Psoas muscle (tissue), 7 donors: ENCODE measurements at regions not wholly inside any gene's neighbourhood (a gene's known extent, or its start where the extent isn't known, plus 50 kb on each side); places are given as distances from the start of the nearest gene placed in this dataset.

Experiments
- ATAC-seq, 4 donors: fragments of 200-7000 bp; cut with Tn5 transposase; one replicate each; pipeline ENCODE4 v1.9.1; 2020; ENCODE audit warnings: moderate library complexity in 3 of 4, mild to moderate bottlenecking in 2 of 4
- DNase-seq, 2 donors: peaks; one replicate each; pipeline ENCODE4 v3.0.0-alpha.2; 2020
- H3K27ac ChIP-seq: fragments of 200-600 bp; one replicate; pipeline ENCODE4 v1.8.0; 2022
- H3K27me3 ChIP-seq, 3 donors: fragments of 200-600 bp in 1 of 3; one replicate each; pipeline versions ENCODE4 v1.6.1 to v1.8.0; 2013 to 2022; ENCODE audit warnings: low read length in 2 of 3, mild to moderate bottlenecking in 2 of 3, moderate library complexity in 1 of 3; ENCODE audit not compliant: insufficient read depth in 3 of 3
- H3K36me3 ChIP-seq, 2 donors: fragments of 200-600 bp in 1 of 2; one replicate each; pipeline versions ENCODE4 v1.6.1 to v1.8.0; 2013 to 2022; ENCODE audit warnings: low read depth in 1 of 2, mild to moderate bottlenecking in 1 of 2, moderate library complexity in 1 of 2; ENCODE audit not compliant: insufficient read depth in 1 of 2
- H3K4me1 ChIP-seq: fragments of 200-600 bp; one replicate; pipeline ENCODE4 v1.8.0; 2022
- H3K4me3 ChIP-seq: fragments of 200-600 bp; one replicate; pipeline ENCODE4 v1.8.0; 2022; ENCODE audit warnings: mild to moderate bottlenecking
- H3K9me3 ChIP-seq: fragments of 200-600 bp; one replicate; pipeline ENCODE4 v1.8.0; 2022
- CTCF ChIP-seq: fragments of 200-600 bp; IDR thresholded peaks from one replicate; pipeline ENCODE4 v1.8.0; 2022; ENCODE audit warnings: antibody characterized with exemption
- WGBS, 3 donors: extraction: QIAGEN DNeasy Blood & Tissue Kit; methylation state at CpG; one replicate each; pipeline versions ENCODE4 v1.1.6 to v1.1.7; 2013; 5-methylcytosine and 5-hydroxymethylcytosine counted together
- intact Hi-C, 2 donors: fragments of 100-400 bp; cut with DNase I; formaldehyde crosslinking; loops; one replicate each; pipeline versions ENCODE4 v1.11.0 to v1.14.2; 2022
- donor health status: healthy with polysubstance abuse.
- donor health status: DM: no; HTN: no; CAD: no; lungs with moderate emphysema.
- donor health status: Bipolar disorder and iron deficiency.
- donor health status: healthy.
- donor health status: DM: yes; HTN: yes; CAD: no.
- donor health status: DM: no; HTN: no; CAD: no.
- donor health status: DM: yes; HTN: yes; CAD: no.

GRCh38 chr4:148730766-148731165, 288.6 kb upstream of the NR3C2 start:
- no peak overlapping the region for H3K27ac ChIP-seq
- no peaks in the 10 kb centered on the region for H3K27me3 ChIP-seq
- WGBS, 3 donors: 61 to 82% (median 67%) methylated on average over 4 of the region's 4 CpGs
- no peaks in the 10 kb centered on the region for H3K36me3 ChIP-seq
- ATAC-seq: no peak
- DNase-seq: no peak
- intact Hi-C loops: no loop called here
- H3K4me1 ChIP-seq: no peaks in the 10 kb centered on the region
- no peak overlapping the region for H3K4me3 ChIP-seq
- H3K9me3 ChIP-seq: no peaks in the 10 kb centered on the region
- no peak for TF ChIP-seq CTCF

- ATAC-seq: no peak
- Histone ChIP-seq H3K4me1 (no peaks in the 10 kb centered on the region), H3K36me3 (no peaks in the 10 kb centered on the region), H3K9me3 (no peaks in the 10 kb centered on the region), H3K27me3 (no peaks in the 10 kb centered on the region), H3K4me3 (no peak overlapping the region), H3K27ac (no peak overlapping the region)
- TF ChIP-seq CTCF: no peak
- intact Hi-C loops: no loop called here
- DNase-seq: no peak
- WGBS, 3 donors: 22 to 46% (median 39%) methylated on average over 1 of the region's 1 CpG
Observed at GRCh38 chr4:148730082-148730640, 287.9 kb upstream of the NR3C2 start.

- no peak overlapping the region for H3K4me3 ChIP-seq
- no peak overlapping the region for H3K27ac ChIP-seq
- no peak for TF ChIP-seq CTCF
- no peaks in the 10 kb centered on the region for H3K27me3 ChIP-seq
- ATAC-seq: no peak
- no peak for DNase-seq
- 89 to 95% (median 91%) methylated on average over 2 of the region's 2 CpGs for WGBS, 3 donors
- no peaks in the 10 kb centered on the region for H3K4me1 ChIP-seq
- intact Hi-C loops: no loop called here
- no peaks in the 10 kb centered on the region for H3K36me3 ChIP-seq
- no peaks in the 10 kb centered on the region for H3K9me3 ChIP-seq
Observed at GRCh38 chr4:148717988-148718387, 275.8 kb upstream of the NR3C2 start.

GRCh38 chr4:148716431-148717052, 274.3 kb upstream of the NR3C2 start:
- TF ChIP-seq CTCF: no peak
- 51 to 60% (median 57%) methylated on average over 1 of the region's 1 CpG for WGBS, 3 donors
- ATAC-seq (no peak), DNase-seq (no peak)
- Histone ChIP-seq H3K27ac (no peak overlapping the region), H3K36me3 (no peaks in the 10 kb centered on the region), H3K9me3 (no peaks in the 10 kb centered on the region), H3K4me3 (no peak overlapping the region), H3K27me3 (no peaks in the 10 kb centered on the region), H3K4me1 (no peaks in the 10 kb centered on the region)
- intact Hi-C loops: no loop called here

- intact Hi-C loops: no loop called here
- no peaks in the 10 kb centered on the region for H3K27me3 ChIP-seq
- no peaks in the 10 kb centered on the region for H3K9me3 ChIP-seq
- no peak for DNase-seq
- no peaks in the 10 kb centered on the region for H3K4me1 ChIP-seq
- WGBS, 3 donors: 76 to 80% (median 78%) methylated on average over 1 of the region's 1 CpG
- no peak for TF ChIP-seq CTCF
- ATAC-seq: no peak
- no peaks in the 10 kb centered on the region for H3K36me3 ChIP-seq
- no peak overlapping the region for H3K27ac ChIP-seq
- no peak overlapping the region for H3K4me3 ChIP-seq
Observed at GRCh38 chr4:148704291-148704690, 262.1 kb upstream of the NR3C2 start.
